ENCODE measurements at regions not wholly inside any gene's neighbourhood (a gene's known extent, or its start where the extent isn't known, plus 50 kb on each side); places are given as distances from the start of the nearest gene placed in this dataset.

- no peak overlapping the region for H3K9ac ChIP-seq (ENCODE audit: low read depth, low read length)
- H3K4me1 ChIP-seq (ENCODE audit: insufficient read depth, low read length) = no peaks in the 10 kb centered on the region
- no peaks in the 10 kb centered on the region for H3K27me3 ChIP-seq (ENCODE audit: insufficient read depth, low read length)
- no peaks in the 10 kb centered on the region for H3K9me3 ChIP-seq (ENCODE audit: insufficient read depth, low read depth, low read length)
- H3K27ac ChIP-seq (ENCODE audit: low read depth, low read length) = no peak overlapping the region
- H3K36me3 ChIP-seq (ENCODE audit: insufficient read depth, low read length) = no peaks in the 10 kb centered on the region
- WGBS = 78% methylated on average over 3 of the region's 4 CpGs
- H3K4me3 ChIP-seq (ENCODE audit: low read length) = no peak overlapping the region
These were observed 135.6 kb upstream of the PTPN1 start for GRCh38 chr20:50374541-50375078.

DNA sequence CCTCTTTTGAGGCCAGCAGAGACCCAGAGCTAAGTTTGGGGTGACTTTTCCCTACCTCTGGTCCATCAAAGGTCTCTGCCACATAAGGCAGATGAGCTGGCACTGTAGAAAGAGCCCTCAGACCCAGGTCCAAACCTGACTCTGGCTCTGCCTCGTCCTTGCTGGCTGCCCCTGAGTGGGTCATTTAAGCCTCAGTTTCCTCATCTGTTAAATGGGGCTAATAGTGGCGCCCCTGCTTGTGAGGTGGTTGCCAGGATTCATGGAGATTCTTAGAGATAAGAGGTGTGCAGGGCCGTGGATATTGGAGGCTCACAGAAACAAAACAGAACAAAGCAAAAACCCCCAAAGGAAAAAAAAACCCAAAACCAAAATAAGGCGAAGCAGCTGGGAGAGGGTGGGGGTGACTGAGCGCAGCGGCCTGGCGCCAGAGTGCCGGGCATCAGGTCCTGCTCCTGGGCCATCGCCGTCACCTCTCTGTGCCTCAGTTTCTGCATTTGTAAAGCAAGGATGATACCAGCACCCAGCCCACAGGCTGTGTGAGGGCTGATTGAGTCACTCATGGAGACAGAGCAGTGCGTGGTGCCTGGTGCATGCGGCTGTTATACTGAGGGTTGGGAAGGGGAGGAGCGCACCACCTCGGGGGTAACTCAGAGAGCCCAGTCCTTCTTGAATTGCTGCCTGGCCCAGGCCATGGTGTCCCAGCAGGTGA is 133.8 kb upstream of the PTPN1 start:
- Histone ChIP-seq H3K27ac (ENCODE audit: low read depth, low read length) (no peak overlapping the region), H3K9ac (ENCODE audit: low read depth, low read length) (no peak overlapping the region), H3K27me3 (ENCODE audit: insufficient read depth, low read length) (no peaks in the 10 kb centered on the region), H3K9me3 (ENCODE audit: insufficient read depth, low read depth, low read length) (no peaks in the 10 kb centered on the region), H3K4me1 (ENCODE audit: insufficient read depth, low read length) (no peaks in the 10 kb centered on the region), H3K36me3 (ENCODE audit: insufficient read depth, low read length) (no peaks in the 10 kb centered on the region), H3K4me3 (ENCODE audit: low read length) (no peak overlapping the region)
- 90% methylated on average over 13 of the region's 14 CpGs for WGBS

- Histone ChIP-seq H3K27ac (ENCODE audit: low read depth, low read length) (no peak overlapping the region), H3K27me3 (ENCODE audit: insufficient read depth, low read length) (no peaks in the 10 kb centered on the region), H3K4me3 (ENCODE audit: low read length) (no peak overlapping the region), H3K36me3 (ENCODE audit: insufficient read depth, low read length) (no peaks in the 10 kb centered on the region), H3K9ac (ENCODE audit: low read depth, low read length) (no peak overlapping the region), H3K9me3 (ENCODE audit: insufficient read depth, low read depth, low read length) (no peaks in the 10 kb centered on the region), H3K4me1 (ENCODE audit: insufficient read depth, low read length) (no peaks in the 10 kb centered on the region)
- 93% methylated on average over 17 of the region's 17 CpGs for WGBS
These were observed 133.2 kb upstream of the PTPN1 start for GRCh38 chr20:50376888-50377459.

DNA sequence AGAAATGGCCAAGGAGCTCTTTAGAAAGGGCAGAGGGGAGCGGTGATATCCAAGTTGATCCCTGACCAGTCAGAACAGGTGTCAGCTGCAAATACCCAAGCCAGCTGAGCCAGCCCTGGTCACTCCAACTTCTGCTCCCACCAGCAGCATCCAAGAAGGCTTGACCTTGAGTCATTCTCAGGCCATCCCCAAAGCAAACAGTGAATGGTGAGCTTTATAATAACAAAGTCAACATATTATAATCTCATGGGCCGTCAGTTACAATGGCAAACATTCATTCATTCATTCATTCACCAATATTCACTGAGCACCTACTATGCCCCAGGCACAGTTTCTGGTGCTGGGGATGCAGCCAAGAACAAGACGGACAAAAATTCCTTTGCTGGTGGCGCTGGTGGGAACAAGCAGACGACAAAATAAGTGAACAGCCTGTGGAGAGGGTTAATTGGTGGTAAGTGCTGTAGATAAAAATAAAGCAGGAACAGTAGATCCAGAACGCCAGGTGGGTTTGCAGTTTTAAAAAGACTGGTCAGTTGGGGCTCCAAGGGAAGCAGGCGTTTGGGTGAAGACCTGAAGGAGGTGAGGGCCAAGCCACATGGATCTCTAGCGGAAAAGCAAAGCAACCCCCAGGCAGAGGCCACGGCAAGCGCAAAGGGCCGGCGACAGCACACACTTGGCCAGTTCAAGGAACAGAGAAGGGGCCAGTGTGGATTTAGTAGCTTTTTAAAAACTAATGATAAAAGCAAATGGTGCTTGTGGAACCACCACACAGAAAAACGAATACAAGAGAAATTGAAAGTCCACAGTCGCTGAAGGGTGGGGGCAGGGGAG is 131.8 kb upstream of the PTPN1 start:
- 92% methylated on average over 14 of the region's 14 CpGs for WGBS
- no peaks in the 10 kb centered on the region for H3K36me3 ChIP-seq (ENCODE audit: insufficient read depth, low read length)
- H3K9me3 ChIP-seq (ENCODE audit: insufficient read depth, low read depth, low read length) = no peaks in the 10 kb centered on the region
- no peaks in the 10 kb centered on the region for H3K4me1 ChIP-seq (ENCODE audit: insufficient read depth, low read length)
- no peak overlapping the region for H3K4me3 ChIP-seq (ENCODE audit: low read length)
- no peak overlapping the region for H3K27ac ChIP-seq (ENCODE audit: low read depth, low read length)
- no peak overlapping the region for H3K9ac ChIP-seq (ENCODE audit: low read depth, low read length)
- H3K27me3 ChIP-seq (ENCODE audit: insufficient read depth, low read length) = no peaks in the 10 kb centered on the region

DNA sequence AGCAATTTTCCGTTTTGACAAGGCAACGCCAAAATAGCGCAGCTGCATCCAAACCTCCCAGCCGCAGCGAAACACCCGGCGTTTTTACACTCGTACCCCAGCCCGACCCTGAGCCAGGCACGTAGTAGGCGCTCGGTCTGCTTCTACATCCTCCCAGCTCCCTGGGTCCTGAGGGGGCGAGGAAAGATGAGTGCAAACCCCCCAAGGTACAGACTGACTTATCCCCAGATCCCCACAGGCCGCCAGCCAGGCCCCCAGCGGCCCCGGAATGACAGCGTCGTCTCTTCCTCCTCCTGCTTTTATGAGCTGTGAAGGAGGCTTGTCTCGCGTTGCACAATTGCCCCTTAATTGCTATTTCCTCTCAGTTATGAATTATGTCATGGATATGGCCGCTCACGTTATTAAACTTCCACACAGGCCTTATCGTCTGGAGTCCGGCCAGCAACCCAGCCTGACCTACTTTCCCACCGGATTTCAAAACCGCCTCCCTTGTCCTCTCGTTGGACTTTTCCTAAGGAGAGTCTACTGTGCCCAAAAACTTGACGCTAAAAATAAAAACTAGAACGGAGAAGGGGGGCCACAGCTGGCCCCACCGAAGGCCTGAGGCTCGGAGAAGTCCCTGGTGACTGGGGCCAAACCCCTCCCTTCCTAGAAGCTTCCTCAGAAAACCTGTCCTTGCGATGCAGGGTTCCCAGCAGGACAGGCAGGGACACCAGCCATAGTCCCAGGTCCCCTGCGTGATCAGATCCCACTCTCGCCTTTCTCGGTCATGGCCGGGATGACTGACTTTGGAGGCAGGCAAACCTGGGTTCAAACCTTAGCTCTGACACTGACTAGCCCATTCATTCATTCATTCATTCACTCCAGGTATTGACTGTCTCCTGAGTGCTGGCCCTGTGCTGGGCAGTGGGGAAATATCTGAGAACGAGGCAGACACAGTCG is 130.9 kb upstream of the PTPN1 start:
- WGBS = 92% methylated on average over 37 of the region's 38 CpGs
- Histone ChIP-seq H3K4me1 (ENCODE audit: insufficient read depth, low read length) (no peaks in the 10 kb centered on the region), H3K9ac (ENCODE audit: low read depth, low read length) (no peak overlapping the region), H3K9me3 (ENCODE audit: insufficient read depth, low read depth, low read length) (no peaks in the 10 kb centered on the region), H3K4me3 (ENCODE audit: low read length) (no peak overlapping the region), H3K27ac (ENCODE audit: low read depth, low read length) (no peak overlapping the region), H3K27me3 (ENCODE audit: insufficient read depth, low read length) (no peaks in the 10 kb centered on the region), H3K36me3 (ENCODE audit: insufficient read depth, low read length) (no peaks in the 10 kb centered on the region)

DNA sequence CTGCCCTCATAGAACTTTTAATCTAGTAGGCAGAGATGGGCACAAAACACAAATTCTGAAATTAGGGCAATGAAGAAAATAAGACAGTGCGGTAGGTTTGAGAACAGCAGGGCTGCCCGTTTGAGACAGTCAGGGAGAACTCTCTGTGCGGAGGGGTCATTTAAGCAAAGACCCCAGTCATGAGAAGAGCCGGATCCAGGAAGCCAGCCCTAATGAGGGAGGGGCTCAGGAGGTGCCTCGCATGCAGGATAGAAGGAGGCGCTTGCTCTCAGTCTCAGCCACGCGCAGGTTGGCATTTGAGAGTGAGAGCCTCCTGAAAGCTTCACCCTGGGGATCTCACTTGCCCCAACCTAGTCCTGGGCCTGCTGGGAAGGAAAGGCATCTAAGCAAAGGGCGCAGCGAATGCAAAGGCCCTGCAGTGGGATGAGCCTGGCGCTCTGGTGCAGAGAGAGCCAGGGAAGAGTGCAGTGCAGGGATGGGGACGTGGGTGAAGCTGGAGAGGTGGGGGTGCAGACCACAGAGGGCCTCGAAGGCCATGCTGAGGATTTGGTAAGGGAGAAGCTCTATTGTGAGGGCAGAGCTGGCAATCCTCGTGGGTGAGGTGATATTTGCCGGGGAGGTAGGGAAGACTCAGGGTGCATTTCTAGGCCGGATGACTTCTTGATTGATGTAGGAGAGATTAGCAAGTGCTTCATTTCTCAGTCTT is 130.0 kb upstream of the PTPN1 start:
- H3K9me3 ChIP-seq (ENCODE audit: insufficient read depth, low read depth, low read length) = no peaks in the 10 kb centered on the region
- H3K4me3 ChIP-seq (ENCODE audit: low read length) = no peak overlapping the region
- no peaks in the 10 kb centered on the region for H3K4me1 ChIP-seq (ENCODE audit: insufficient read depth, low read length)
- no peaks in the 10 kb centered on the region for H3K27me3 ChIP-seq (ENCODE audit: insufficient read depth, low read length)
- H3K27ac ChIP-seq (ENCODE audit: low read depth, low read length) = no peak overlapping the region
- H3K9ac ChIP-seq (ENCODE audit: low read depth, low read length) = no peak overlapping the region
- H3K36me3 ChIP-seq (ENCODE audit: insufficient read depth, low read length) = no peaks in the 10 kb centered on the region
- 84% methylated on average over 15 of the region's 16 CpGs for WGBS

DNA sequence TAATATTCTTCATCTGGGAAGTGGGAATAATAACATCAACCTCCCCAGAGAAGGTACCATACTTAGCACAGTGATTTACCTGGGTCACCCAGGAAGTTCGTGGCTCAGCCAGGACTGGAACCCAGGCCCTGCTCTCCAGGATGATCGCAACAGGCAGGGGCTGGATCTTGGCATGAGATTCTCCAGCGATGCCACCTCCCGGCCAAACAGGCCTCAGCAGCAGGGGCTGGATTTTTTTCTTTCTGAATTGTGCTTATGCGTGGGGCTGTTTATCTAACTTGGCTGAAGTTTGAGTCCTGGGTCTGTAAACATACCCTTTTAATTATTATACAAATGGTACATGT is 129.5 kb upstream of the PTPN1 start:
- no peaks in the 10 kb centered on the region for H3K36me3 ChIP-seq (ENCODE audit: insufficient read depth, low read length)
- no peak overlapping the region for H3K9ac ChIP-seq (ENCODE audit: low read depth, low read length)
- no peaks in the 10 kb centered on the region for H3K9me3 ChIP-seq (ENCODE audit: insufficient read depth, low read depth, low read length)
- no peak overlapping the region for H3K27ac ChIP-seq (ENCODE audit: low read depth, low read length)
- 79% methylated on average over 4 of the region's 5 CpGs for WGBS
- H3K4me1 ChIP-seq (ENCODE audit: insufficient read depth, low read length) = no peaks in the 10 kb centered on the region
- no peak overlapping the region for H3K4me3 ChIP-seq (ENCODE audit: low read length)
- no peaks in the 10 kb centered on the region for H3K27me3 ChIP-seq (ENCODE audit: insufficient read depth, low read length)

GRCh38 chr20:50381075-50381732 is 129.0 kb upstream of the PTPN1 start:
- H3K9ac ChIP-seq (ENCODE audit: low read depth, low read length) = no peak overlapping the region
- no peaks in the 10 kb centered on the region for H3K4me1 ChIP-seq (ENCODE audit: insufficient read depth, low read length)
- no peak overlapping the region for H3K4me3 ChIP-seq (ENCODE audit: low read length)
- no peaks in the 10 kb centered on the region for H3K9me3 ChIP-seq (ENCODE audit: insufficient read depth, low read depth, low read length)
- H3K27ac ChIP-seq (ENCODE audit: low read depth, low read length) = no peak overlapping the region
- 88% methylated on average over 7 of the region's 7 CpGs for WGBS
- no peaks in the 10 kb centered on the region for H3K27me3 ChIP-seq (ENCODE audit: insufficient read depth, low read length)
- H3K36me3 ChIP-seq (ENCODE audit: insufficient read depth, low read length) = no peaks in the 10 kb centered on the region

GRCh38 chr20:50381771-50382593 is 128.2 kb upstream of the PTPN1 start:
- Histone ChIP-seq H3K4me1 (ENCODE audit: insufficient read depth, low read length) (no peaks in the 10 kb centered on the region), H3K36me3 (ENCODE audit: insufficient read depth, low read length) (no peaks in the 10 kb centered on the region), H3K27me3 (ENCODE audit: insufficient read depth, low read length) (no peaks in the 10 kb centered on the region), H3K9me3 (ENCODE audit: insufficient read depth, low read depth, low read length) (no peaks in the 10 kb centered on the region), H3K9ac (ENCODE audit: low read depth, low read length) (no peak overlapping the region), H3K27ac (ENCODE audit: low read depth, low read length) (no peak overlapping the region), H3K4me3 (ENCODE audit: low read length) (no peak overlapping the region)
- 88% methylated on average over 13 of the region's 13 CpGs for WGBS
